ENCODE measurements at regions not wholly inside any gene's neighbourhood (a gene's known extent, or its start where the extent isn't known, plus 50 kb on each side); places are given as distances from the start of the nearest gene placed in this dataset.

DNA sequence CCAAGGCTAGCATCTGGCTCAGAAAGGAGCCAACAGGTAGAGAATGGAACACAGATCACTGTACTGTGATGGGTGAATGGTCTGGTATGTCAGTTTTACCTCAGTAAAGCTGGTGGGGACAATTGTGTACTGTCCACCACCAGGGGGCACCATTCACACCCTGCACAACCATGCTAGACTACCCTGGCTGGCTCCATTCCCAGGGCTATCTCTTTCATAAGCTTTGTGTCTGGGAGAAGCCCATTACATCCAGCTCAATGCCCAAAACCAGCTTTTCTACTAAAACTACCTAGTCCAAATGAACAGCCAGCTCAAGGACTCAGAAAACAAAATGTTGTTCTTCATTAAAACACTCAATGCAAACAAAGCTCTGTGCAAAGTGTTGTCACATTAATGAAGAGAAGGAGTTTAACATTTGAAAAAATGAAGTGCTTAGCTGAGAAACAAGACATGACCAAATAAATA is 62.0 kb upstream of the RASAL2 start:
- FAIRE-seq: peak; percentile 87
- CTCF ChIA-PET (ENCODE audit: low intra/inter-chr PET ratio): interaction anchor here (0.6 to 1.2 kb wide), 2 partner anchors 83 to 251 kb away, joined by 4 to 6 read pairs; no protein-coding TSS in a partner anchor
- intact Hi-C loops (cut with micrococcal nuclease): loop anchor here (1.0 kb wide), 1 partner anchor 251 kb away; no protein-coding TSS in a partner anchor
- TF ChIP-seq, protein P1, sequence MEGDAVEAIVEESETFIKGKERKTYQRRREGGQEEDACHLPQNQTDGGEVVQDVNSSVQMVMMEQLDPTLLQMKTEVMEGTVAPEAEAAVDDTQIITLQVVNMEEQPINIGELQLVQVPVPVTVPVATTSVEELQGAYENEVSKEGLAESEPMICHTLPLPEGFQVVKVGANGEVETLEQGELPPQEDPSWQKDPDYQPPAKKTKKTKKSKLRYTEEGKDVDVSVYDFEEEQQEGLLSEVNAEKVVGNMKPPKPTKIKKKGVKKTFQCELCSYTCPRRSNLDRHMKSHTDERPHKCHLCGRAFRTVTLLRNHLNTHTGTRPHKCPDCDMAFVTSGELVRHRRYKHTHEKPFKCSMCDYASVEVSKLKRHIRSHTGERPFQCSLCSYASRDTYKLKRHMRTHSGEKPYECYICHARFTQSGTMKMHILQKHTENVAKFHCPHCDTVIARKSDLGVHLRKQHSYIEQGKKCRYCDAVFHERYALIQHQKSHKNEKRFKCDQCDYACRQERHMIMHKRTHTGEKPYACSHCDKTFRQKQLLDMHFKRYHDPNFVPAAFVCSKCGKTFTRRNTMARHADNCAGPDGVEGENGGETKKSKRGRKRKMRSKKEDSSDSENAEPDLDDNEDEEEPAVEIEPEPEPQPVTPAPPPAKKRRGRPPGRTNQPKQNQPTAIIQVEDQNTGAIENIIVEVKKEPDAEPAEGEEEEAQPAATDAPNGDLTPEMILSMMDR (IDR thresholded peaks at IDR 0.05 in 2 of 3, conservative IDR thresholded peaks at IDR 0.05 in 1 of 3; ENCODE audit: insufficient read depth in 2 of 3, low read depth in 1 of 3, low read length in 3 of 3): peak; percentile 71 to 79 (median 76)
- TF ChIP-seq, protein P2, sequence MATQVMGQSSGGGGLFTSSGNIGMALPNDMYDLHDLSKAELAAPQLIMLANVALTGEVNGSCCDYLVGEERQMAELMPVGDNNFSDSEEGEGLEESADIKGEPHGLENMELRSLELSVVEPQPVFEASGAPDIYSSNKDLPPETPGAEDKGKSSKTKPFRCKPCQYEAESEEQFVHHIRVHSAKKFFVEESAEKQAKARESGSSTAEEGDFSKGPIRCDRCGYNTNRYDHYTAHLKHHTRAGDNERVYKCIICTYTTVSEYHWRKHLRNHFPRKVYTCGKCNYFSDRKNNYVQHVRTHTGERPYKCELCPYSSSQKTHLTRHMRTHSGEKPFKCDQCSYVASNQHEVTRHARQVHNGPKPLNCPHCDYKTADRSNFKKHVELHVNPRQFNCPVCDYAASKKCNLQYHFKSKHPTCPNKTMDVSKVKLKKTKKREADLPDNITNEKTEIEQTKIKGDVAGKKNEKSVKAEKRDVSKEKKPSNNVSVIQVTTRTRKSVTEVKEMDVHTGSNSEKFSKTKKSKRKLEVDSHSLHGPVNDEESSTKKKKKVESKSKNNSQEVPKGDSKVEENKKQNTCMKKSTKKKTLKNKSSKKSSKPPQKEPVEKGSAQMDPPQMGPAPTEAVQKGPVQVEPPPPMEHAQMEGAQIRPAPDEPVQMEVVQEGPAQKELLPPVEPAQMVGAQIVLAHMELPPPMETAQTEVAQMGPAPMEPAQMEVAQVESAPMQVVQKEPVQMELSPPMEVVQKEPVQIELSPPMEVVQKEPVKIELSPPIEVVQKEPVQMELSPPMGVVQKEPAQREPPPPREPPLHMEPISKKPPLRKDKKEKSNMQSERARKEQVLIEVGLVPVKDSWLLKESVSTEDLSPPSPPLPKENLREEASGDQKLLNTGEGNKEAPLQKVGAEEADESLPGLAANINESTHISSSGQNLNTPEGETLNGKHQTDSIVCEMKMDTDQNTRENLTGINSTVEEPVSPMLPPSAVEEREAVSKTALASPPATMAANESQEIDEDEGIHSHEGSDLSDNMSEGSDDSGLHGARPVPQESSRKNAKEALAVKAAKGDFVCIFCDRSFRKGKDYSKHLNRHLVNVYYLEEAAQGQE (IDR thresholded peaks at IDR 0.05; ENCODE audit: borderline replicate concordance): peak; percentile 30; the same call in 1 of the 2 replicates
- TF ChIP-seq, protein P2 (CRISPR knock-in tag; IDR thresholded peaks at IDR 0.05; ENCODE audit: low read depth): no peak
- TF ChIP-seq MCM5 (IDR thresholded peaks at IDR 0.05; ENCODE audit: low read depth) (no peak), NFIC (IDR thresholded peaks at IDR 0.05) (peak; percentile 59), C11orf30 (IDR thresholded peaks at IDR 0.05; ENCODE audit: low read depth) (no peak), SMC3 (conservative IDR thresholded peaks at IDR 0.05; ENCODE audit: insufficient read depth, low read depth, low read length) (peak; percentile 62), CBX2 (IDR thresholded peaks at IDR 0.05; ENCODE audit: insufficient read depth, low read length, poor library complexity, severe bottlenecking) (no peak), DNMT1 (IDR thresholded peaks at IDR 0.05) (no peak)
- TF ChIP-seq, protein P3, sequence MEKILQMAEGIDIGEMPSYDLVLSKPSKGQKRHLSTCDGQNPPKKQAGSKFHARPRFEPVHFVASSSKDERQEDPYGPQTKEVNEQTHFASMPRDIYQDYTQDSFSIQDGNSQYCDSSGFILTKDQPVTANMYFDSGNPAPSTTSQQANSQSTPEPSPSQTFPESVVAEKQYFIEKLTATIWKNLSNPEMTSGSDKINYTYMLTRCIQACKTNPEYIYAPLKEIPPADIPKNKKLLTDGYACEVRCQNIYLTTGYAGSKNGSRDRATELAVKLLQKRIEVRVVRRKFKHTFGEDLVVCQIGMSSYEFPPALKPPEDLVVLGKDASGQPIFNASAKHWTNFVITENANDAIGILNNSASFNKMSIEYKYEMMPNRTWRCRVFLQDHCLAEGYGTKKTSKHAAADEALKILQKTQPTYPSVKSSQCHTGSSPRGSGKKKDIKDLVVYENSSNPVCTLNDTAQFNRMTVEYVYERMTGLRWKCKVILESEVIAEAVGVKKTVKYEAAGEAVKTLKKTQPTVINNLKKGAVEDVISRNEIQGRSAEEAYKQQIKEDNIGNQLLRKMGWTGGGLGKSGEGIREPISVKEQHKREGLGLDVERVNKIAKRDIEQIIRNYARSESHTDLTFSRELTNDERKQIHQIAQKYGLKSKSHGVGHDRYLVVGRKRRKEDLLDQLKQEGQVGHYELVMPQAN (IDR thresholded peaks at IDR 0.05; ENCODE audit: borderline replicate concordance): no peak

More for the DNA sequence above, 62.0 kb upstream of the RASAL2 start:
- Histone ChIP-seq H4K20me1 (replicated peaks; ENCODE audit: control insufficient read depth, insufficient read depth, low read length) (no peaks in the 10 kb centered on the region), H3K27me3 (ENCODE audit: control insufficient read depth in 2 of 2, insufficient read depth in 2 of 2, low read length in 2 of 2) (no peaks in the 10 kb centered on the region), H3K4me3 (no peak overlapping the region), H3K4me1 (replicated peaks in 1 of 2; ENCODE audit: control insufficient read depth in 2 of 2, insufficient read depth in 2 of 2, low read length in 2 of 2) (no peaks in the 10 kb centered on the region), H3K4me2 (ENCODE audit: insufficient read depth, low read length) (no peak overlapping the region), H3K27ac (ENCODE audit: extremely low read depth, low read depth, low read length) (no peak overlapping the region), H3K9ac (ENCODE audit: insufficient read depth in 1 of 2, low read depth in 2 of 2, low read length in 2 of 2) (no peak overlapping the region), H3K36me3 (ENCODE audit: control insufficient read depth, insufficient read depth, low read length) (no peaks in the 10 kb centered on the region), H3K79me2 (ENCODE audit: control insufficient read depth, insufficient read depth, low read length) (no peaks in the 10 kb centered on the region), H3K9me1 (ENCODE audit: control insufficient read depth, insufficient read depth, low read length) (no peaks in the 10 kb centered on the region), H2AFZ (ENCODE audit: low read depth, low read length) (no peak overlapping the region), H3K9me3 (replicated peaks; ENCODE audit: control insufficient read depth, insufficient read depth, low read depth, low read length) (no peaks in the 10 kb centered on the region)
- ATAC-seq (peak; percentile 99), DNase-seq (ENCODE audit: extremely low read depth in 1 of 4, low spot score in 3 of 4) (peak; percentile 77 to 86 (median 84))
- BruUV-seq (replicated peaks): no TSS peak
- POLR2A ChIA-PET: no interaction called here
- in situ Hi-C loops (cut with MboI): no loop called here
